NCI-H526 treated with DMSO at 0.1 percent for 48 hours (cell line): ENCODE measurements at regions not wholly inside any gene's neighbourhood (a gene's known extent, or its start where the extent isn't known, plus 50 kb on each side); places are given as distances from the start of the nearest gene placed in this dataset.
"Not testable (repeated sequence)": the region's sequence is repeated elsewhere in the genome, so short reads cannot be mapped to it uniquely, and the experiment has no call there.

ENCODE experiments used
- DNase-seq: peaks from one replicate; lab custom pipeline; 2025; lab: John Stamatoyannopoulos, UW

DNA sequence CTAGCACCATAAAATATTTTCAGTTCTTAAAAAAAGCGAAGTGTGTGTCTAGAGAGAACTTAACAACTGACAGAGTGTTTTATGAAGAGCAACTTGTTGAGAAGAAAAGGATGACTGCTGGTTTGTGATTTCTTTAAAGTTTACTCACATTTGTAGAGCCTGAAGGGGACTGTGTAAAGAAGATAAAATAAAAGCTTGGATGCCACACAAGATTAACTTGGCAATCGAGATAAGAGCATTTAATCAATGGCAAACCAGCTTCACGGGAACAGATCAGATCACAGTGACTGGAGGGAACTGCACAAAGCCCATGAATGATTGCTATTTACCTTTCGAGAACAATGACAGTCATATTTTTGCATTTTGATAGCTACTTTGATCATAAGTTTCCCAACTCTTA is 2013.1 kb upstream of the CDH9 start:
- no peak for DNase-seq

DNA sequence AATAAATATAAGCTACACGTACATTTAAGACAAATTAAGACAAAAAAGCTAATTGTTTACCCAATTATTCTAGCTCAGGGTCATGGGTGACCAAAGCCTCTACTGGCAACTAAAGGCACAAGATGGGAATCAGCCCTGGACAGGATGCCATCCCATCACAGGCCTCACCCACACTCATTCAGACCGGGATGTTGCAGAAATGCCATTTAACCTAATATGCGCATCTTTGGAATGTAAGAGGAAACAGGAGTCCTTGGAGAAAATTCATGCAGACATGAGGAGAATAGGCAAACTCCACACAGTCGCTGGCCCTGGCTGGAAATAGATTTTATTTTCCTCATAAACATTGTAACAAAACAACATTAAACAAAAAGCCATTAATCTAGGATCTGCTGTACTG is 2003.8 kb upstream of the CDH9 start:
- DNase-seq, result no peak

DNA sequence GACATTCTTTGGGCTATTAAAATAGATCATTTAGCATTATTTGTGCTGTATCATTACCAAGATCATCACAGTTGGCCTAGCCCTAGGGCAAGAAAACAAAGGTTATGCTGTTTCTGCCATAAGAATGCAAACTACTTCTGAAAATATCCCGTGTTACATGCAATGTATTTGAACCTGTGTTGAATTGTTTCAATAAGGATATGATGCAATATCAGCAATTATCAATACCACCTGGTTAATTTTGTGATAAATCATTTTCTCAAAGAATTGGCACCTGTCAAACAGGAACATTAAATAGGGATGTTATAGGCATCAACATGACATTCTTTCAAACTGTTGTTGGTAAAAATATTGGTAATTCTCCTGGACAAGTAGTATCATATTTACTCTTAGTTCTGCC is 2002.0 kb upstream of the CDH9 start:
- no peak for DNase-seq

DNA sequence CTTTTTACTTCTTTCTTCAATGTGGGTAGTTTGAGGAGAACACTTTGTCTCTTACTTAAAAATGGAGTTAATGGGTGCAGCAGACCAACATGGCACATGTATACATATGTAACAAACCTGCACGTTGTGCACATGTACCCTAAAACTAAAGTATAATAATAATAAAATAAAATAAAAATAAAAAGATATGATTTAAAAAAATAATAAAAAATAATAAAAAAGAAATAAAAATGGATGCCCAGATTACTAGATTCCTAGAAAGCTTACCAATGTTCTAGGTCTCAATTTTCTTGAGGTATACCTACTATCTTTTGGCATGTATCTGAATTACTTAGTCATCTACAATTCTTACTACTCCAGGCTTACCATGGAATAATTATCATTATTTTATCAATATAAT is 2001.6 kb upstream of the CDH9 start:
- DNase-seq, result no peak

DNA sequence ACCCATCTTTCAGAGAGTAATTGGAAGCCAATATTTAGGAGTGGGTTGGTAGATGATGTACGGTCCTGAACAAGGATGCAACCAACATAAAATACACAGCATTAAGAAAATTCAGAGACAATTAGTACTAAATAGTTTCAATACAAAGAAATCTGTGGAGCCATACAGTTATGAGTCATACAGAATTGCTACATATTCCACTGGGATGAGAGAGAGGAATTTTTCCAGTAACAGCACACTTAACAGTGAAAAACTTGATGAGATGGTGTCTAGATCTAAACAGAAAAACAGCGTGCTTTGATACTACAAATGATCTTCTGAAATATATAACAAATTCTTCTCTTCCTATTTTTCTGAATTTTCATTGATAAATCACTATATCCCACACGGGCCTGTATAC is 1999.3 kb upstream of the CDH9 start:
- DNase-seq, result no peak

DNA sequence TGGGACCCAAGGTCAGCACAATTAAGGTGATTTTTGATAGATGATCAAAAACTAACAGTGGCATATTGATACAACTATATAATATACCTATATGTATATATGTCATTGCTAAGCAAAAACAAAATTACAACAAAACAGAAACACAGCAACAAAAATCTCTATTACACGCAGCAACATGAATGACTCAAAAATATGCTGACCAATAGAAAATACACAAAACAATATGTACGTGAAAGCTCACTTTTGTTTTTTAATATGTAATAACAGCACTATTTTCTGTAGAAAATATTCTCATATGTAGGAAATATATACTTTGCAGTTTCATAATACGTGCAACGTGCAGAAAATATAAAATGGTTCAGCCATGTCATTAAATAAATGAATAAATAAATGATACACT is 1985.7 kb upstream of the CDH9 start:
- DNase-seq, result no peak

DNA sequence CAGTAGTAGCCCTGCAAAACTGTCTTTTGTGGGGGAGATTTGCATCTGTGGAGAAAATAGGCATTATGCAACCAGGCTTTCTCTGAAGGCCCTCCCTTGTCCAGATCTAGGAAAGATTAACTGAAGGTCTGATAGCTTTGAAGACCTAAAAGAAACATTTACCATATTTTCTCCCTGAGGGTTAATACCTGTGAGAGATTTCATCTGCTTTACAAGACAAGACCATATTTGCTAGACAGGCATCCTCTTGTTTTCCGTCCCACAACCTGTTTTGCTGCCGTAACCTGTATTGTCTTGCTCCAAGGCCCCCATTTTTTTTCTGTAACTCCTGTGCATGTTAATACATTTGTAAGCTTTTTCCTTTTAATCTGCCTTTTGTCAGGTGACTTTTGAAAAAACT is 1985.2 kb upstream of the CDH9 start:
- no peak for DNase-seq

DNA sequence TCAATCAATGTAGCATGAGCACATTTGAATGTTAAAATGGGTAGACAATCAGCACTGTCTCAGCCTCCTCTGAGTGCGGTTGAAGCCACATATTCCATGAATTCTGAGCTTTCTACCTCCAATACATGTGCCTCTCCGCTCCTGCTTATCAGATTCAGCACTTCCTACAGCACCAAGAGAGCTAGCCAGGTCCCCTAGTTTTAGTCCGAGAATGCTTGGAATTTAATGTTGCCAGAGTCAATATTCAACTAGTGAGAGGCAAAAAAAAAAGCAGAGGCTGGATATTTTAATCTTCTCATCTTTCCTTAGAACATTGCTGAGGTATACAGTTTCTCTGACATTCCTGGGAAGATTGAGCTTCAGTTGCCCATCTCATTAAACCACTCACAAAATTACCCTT is 1979.1 kb upstream of the CDH9 start:
- DNase-seq, result no peak

DNA sequence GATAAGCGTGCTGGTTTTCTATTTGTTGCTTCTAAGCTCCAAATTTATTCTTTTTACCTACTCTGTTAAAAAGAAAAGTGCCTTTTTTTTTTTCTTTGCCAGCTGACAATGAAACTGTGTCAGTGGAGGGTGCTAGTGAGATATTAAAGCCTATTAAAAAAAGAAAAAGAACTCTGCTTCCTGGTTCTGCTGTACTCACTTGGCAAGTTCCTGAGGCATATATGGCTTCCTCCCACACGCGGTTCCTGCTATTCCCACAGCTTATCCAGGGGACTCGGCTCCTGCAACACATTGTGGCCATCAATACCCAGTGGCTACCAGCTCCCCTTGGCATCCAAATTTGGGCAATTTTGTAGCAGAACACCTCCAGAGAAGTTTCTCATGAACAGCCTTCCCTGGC is 1977.7 kb upstream of the CDH9 start:
- DNase-seq, result no peak

DNA sequence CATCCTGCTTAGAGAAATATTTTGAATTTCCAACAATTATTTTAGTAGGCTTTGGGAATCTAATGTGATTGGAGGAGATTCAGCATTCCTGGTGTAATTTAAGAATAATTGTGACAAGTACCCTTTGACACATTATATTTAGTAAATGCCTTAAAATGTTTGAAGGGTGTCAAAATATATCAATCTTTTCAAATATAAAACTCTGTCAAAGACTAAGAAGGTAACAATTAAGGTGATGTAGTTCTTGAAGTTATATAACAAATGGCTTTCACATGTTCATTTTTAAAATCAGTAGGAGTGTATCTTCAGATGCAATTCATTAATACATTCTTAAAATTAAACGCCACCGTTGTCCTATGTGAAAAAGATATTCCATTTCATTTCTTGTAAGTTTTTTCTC is 1977.1 kb upstream of the CDH9 start:
- no peak for DNase-seq

DNA sequence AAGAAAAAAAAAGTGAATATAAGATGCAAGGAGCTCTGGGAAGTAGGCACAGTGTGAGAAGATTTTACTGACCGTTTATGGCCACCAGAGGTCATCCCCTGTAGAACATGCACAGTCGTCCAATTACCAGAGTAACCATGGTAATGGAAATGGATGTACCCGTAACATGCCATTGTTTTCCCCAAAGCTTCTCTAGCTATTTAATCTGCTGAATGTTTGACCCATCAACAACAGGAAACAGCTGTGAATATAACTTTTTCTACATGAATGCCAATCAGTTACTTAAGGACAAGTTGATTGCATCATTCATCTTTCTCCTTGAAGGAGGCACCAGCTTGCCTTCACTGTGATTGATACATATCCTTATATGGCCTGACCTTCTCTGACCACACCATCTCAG is 1967.0 kb upstream of the CDH9 start:
- DNase-seq, result no peak

DNA sequence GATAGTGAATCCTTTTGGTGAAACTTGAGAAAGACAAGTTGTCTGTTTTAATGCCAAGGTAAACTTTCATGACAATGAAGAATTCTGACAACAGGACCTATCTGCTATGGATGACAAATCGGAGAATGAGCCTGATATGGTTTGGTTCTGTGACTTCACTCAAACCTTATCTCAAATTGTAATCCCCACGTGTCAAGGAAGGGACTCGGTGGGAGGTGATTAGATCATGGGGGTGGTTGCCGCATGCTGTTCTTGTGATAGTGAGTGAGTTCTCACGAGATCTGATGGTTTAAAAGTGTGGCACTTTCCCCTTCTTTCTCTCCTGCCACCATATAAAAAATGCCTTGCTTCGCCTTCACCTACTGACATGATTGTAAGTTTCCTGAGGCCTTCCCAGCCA is 1964.1 kb upstream of the CDH9 start:
- DNase-seq, result no peak

DNA sequence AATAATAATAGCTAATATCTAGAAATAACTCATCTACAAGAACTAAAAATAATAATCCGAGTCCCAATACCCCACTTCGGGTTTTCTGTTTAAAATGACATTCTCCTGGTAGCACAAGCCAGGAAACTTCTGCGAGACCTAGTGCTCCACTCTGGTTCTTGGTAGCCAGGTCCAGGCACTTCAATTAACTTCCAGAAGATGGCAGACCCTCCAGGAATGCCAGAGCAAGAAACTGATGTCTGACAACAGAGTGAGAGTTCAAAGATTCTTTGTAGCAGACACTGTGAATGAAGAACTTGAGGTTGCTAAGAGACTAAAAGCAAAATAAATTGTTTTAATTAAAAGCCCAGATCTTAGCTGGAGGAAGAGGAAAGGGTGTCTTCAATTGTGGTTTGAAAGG is 1963.3 kb upstream of the CDH9 start:
- DNase-seq, result no peak

DNA sequence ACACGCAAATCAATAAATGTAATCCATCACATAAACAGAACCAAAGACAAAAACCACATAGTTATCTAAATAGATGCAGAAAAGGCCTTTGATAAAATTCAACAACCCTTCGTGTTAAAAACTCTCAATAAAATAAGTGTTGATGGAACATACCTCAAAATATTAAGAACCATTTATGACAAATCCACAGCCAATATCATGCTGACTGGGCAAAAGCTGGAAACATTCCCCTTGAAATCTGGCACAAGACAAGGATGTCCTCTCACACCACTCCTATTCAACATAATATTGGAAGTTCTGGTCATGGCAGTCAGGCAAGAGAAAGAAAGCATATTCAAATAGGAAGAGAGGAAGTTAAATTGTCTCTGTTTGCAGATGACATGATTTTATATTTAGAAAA is 1946.3 kb upstream of the CDH9 start:
- no peak for DNase-seq

DNA sequence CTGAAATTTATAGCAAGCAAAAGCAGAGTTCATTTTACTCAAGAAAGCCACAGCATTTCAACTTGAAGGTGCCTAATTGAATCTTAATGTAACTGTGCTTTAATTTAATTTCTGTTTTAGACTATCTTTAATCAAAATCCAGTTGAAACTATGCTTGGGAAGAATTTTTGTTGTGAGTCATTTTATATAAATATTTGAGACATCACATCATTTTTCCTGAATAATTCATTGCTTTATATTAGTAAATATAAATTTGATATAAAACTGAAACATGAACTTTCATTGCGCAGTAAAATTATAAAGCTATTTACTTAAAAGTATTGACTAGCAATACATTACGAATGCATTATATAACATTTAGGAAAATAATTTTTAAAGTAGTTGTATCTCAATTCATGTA is 1937.1 kb upstream of the CDH9 start:
- DNase-seq, result no peak

DNA sequence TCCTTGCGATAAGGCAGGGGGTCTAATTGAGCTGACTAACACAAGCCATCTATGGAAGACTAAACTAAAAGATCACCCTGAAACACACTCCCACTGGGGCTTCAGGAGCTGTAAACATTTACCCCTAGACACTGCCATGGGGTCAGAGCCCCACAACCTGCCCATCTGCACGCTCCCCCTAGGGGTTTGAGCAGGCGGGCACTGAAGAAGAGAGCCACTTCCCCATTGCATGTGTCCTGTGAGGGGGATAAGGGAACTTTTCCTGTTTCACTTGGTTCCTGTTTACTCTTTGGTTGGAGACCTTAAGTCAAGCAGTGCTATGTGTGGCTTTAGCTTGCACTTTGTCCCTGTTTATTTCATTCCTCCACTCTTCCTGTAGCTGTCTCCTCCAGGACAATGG is 1929.5 kb upstream of the CDH9 start:
- DNase-seq, result no peak

DNA sequence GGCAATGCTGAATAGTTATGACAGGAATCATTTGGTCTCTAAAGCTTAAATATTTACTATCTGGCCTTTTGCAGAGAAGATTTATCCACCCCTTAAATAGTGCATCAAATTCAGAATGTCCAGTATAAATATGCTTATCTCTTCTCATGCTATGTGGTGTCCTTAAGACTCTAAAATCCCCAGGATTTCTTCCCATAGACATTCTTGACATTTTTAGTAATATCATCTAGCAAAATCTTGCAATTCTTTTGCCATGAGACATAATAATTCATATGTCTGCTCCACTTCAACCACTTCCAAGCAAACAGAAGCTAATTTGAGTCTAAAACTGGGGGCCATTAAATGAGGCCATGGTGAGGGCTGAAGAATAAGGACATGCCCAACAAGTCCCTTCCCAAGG is 1923.4 kb upstream of the CDH9 start:
- DNase-seq, result no peak

DNA sequence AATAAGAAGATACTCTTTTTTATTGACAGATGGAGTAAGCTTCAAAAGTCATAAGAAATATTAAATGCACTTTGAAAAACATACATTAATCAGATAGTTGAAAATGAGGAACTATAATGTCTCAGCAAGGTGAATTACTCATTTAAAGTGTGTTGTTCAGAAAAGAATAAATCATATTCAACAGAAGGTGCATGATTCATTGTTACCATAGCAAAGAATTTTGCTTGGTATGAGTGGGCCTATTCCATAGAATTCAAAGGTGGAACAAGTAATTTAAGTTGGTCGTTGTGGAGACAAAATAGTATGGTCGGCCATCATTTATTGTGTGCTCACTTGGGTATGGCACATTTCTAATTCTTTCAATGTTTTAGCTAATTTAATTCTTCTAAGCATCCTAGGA is 1920.2 kb upstream of the CDH9 start:
- no peak for DNase-seq

DNA sequence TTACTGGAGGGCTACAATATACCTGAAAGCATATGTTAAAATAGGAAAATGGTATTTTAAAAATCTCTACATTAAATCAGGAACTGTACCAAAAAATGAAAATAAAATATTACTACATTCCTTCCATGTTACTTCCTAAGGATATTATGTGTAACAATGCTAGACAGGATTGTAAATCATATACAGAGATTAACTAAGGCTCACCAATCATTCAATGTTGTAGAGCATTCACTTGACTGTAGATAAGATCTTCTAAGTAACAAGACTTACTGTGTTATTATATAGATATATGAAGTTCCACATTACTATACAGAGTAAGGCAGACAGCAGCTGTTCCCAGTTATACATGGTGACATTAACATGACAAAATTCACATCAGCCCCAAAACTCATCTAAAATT is 1919.1 kb upstream of the CDH9 start:
- no peak for DNase-seq

DNA sequence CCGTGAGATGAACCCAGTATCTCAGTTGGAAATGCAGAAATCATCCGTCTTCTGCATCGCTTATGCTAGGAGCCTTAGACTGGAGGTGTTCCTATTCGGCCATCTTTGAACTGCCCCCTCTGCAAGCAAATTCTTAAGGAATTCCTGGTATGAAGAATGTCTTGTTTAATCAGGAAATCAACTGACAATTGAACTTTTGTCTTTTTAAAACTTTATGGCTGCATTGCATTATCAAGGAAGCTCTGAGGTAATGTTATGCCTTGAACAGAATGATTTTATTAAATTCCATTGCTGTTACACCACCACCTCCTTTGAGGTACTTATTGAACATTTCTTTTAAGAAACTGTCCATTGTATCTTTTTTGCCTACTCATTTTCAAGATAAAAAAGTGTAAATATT is 1915.7 kb upstream of the CDH9 start:
- DNase-seq, result no peak

DNA sequence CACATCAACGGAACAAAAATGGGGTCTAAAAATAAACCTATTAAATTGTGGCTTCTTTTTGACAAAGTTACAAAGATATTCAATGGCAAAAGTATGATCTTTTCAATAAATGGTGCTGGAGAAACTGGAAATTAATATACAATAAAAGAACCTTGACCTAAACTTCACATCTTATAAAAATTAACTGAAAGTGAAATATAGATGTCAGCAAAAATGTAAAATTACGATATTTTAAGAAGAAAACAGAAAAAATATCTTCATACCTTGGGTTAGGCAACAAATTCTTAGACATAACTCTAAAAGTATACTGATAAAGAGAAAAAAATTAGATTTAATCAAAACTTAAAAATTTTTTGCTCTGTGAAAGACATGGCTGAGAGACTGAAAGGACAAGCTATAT is 1909.5 kb upstream of the CDH9 start:
- DNase-seq, result no peak

DNA sequence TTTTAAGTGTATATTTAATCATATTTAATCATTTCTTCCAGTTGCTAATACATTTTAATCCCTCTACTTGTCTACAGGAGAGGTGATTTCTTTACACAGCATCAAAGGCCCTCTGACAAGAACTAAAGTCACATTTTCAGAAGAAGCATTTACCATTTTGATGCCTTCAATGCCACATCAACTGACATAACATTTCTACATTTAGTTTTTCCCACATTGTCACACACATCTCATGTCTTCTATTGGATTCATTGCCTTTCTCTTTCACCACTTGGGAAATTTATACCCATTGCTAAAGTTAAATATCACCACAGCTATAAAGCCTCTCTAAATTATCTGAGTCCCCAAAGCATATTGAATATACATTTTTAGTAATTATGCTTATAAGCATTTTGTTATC is 1907.5 kb upstream of the CDH9 start:
- no peak for DNase-seq

DNA sequence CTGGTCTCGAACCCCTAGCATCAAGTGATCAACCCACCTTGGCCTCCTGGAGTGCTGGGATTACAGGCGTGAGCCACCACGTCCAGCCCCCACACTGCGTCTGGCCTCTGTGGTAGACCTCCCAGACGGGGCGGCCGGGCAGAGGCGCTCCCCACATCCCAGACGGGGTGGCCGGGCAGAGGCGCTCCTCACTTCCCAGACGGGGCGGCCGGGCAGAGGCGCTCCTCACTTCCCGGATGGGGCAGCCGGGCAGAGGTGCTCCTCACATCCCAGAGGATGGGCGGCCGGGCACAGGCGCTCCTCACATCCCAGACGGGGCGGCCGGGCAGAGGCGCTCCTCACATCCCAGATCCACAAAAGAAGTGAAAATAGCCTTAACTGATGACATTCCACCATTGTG is 1891.0 kb upstream of the CDH9 start:
- DNase-seq, result not testable (repeated sequence)

DNA sequence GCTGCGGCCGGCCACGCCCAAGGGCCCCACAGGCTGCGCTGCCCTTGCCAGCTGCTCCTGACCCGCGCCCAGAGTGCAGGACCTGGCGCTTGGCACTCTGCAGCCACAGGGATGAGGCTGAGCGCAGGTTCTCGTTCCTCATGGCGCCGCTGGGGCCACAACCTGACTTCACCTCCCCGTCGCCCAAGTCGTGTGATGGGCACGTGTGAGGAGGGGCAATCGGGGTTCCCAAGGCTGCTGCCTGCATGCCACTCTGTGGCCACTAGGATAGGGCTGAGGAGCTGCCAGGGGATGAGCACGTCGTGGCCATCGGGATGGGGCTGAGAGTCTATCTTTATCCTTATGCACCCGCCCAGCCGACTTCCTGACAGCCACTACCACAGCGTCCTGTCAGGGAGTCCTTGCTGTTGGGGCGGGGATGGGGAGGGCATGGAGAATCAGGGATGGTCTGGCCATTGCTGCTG is 1890.0 kb upstream of the CDH9 start:
- not testable (repeated sequence) for DNase-seq

DNA sequence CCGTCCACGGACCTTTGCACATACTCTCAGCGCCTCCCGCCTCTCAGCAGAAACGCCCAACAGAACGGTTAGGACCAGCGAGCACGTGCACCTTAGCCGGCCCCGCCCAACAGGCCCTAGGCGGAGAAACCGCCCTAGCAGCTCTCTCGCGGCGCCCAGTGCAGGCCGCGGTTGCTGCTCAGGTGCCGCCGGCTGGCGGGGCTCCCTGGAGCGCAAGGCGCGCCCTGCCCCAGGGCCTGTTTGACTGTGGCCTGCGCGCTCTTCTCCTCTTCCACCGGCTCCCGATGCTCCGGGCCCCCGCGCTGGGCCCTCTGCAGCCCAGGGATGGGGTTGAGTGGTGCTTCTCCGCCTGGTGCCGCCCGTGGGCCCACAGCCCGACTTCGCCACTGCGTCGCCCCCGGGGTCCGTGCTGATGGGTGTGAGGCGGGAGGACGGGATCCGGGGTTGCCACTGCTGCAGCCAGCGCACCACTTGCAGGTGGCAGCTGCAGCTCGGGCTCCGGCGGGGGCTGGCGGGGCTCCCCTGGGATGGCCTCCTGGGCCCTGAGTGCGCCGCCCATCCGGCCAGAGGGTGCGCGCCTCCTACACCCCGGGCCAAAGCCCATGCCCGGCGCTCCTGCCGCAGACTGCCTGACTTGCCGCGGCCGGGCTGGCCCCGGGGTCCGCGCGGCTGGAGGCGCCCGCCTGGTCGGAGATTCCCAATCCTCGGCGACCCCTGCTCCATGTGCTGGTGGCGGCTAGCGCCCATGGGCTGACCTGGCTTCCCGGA is 1889.4 kb upstream of the CDH9 start:
- no peak for DNase-seq
